ENCODE measurements at regions not wholly inside any gene's neighbourhood (a gene's known extent, or its start where the extent isn't known, plus 50 kb on each side); places are given as distances from the start of the nearest gene placed in this dataset.

DNA sequence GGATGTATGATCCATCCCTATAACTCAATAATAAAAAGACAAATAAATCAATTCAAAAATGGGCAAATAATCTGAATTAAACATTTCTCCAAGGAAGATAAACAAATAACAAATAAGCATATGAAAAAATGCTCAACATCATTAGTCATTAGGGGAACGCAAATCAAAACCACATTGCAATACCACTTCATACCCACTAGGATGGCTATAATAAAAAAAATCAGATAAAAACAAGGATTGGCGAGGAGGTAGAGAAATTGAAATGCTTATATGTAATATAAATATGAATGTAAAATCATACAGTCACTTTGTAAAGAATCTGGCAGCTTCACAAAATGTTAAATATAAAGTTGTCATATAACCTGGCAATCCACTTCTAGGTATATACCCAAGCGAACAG, 52.3 kb upstream of the TBCA start:
- Histone ChIP-seq H3K4me3 (ENCODE audit: low read length in 2 of 2) (no peak overlapping the region), H3K36me3 (ENCODE audit: control insufficient read depth in 2 of 2, insufficient read depth in 2 of 2, low read length in 1 of 2) (no peaks in the 10 kb centered on the region), H3K27ac (ENCODE audit: low read depth in 1 of 2, low read length in 1 of 2) (no peak overlapping the region), H3K9me3 (ENCODE audit: control insufficient read depth in 2 of 2, insufficient read depth in 1 of 2, low read length in 1 of 2) (no peaks in the 10 kb centered on the region), H3K4me1 (ENCODE audit: control insufficient read depth in 2 of 2, insufficient read depth in 2 of 2, low read length in 2 of 2) (no peaks in the 10 kb centered on the region), H3K27me3 (ENCODE audit: control insufficient read depth in 2 of 2, insufficient read depth in 1 of 2, low read length in 1 of 2) (no peaks in the 10 kb centered on the region)
- no peak for DNase-seq (ENCODE audit: low read depth in 6 of 9, low spot score in 9 of 9)
- 77% methylated on average over 3 of the region's 3 CpGs for WGBS

All from thymus (tissue), 11 donors.